ENCODE measurements at regions not wholly inside any gene's neighbourhood (a gene's known extent, or its start where the extent isn't known, plus 50 kb on each side); places are given as distances from the start of the nearest gene placed in this dataset.

DNA sequence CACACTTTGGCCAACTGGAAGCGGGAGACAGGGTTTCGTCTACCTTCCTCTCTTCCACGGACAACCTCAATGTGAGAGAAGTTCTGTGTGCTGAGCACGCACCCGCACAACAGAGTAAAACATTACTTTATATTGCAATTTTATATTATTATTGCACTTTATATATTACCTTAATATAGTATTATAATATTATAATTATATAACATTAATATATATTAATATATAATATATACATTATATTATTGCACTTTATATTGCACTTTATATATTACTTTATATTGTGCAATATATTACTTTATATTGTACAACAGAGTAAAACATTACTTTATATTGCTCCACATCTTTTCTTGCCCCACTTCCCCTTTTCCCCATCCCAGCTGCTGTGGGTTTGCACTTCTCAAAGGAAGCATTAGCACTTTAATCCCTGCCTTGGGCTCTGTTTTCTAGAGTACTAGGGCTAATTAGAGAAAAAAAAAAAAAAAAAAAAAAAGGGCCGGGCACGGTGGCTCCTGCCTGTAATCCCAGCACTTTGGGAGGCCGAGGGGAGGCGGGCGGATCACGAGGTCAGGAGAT lies 76.4 kb upstream of the SLC4A7 start:
- TF ChIP-seq, protein P1, sequence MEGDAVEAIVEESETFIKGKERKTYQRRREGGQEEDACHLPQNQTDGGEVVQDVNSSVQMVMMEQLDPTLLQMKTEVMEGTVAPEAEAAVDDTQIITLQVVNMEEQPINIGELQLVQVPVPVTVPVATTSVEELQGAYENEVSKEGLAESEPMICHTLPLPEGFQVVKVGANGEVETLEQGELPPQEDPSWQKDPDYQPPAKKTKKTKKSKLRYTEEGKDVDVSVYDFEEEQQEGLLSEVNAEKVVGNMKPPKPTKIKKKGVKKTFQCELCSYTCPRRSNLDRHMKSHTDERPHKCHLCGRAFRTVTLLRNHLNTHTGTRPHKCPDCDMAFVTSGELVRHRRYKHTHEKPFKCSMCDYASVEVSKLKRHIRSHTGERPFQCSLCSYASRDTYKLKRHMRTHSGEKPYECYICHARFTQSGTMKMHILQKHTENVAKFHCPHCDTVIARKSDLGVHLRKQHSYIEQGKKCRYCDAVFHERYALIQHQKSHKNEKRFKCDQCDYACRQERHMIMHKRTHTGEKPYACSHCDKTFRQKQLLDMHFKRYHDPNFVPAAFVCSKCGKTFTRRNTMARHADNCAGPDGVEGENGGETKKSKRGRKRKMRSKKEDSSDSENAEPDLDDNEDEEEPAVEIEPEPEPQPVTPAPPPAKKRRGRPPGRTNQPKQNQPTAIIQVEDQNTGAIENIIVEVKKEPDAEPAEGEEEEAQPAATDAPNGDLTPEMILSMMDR (IDR thresholded peaks at IDR 0.05): no peak
- no peak for TF ChIP-seq POLR2A (IDR thresholded peaks at IDR 0.05)

Measured in testis (tissue), 2 donors.